HG03095 (cell line): ENCODE measurements at regions not wholly inside any gene's neighbourhood (a gene's known extent, or its start where the extent isn't known, plus 50 kb on each side); places are given as distances from the start of the nearest gene placed in this dataset.
"Not testable (repeated sequence)": the region's sequence is repeated elsewhere in the genome, so short reads cannot be mapped to it uniquely, and the experiment has no call there.

Source experiments
- ATAC-seq: cut with Tn5 transposase; IDR thresholded peaks from one replicate; pipeline ENCODE4 v1.9.1; 2021; ENCODE audit warnings: moderate library complexity; ENCODE audit not compliant: unreplicated experiment

DNA sequence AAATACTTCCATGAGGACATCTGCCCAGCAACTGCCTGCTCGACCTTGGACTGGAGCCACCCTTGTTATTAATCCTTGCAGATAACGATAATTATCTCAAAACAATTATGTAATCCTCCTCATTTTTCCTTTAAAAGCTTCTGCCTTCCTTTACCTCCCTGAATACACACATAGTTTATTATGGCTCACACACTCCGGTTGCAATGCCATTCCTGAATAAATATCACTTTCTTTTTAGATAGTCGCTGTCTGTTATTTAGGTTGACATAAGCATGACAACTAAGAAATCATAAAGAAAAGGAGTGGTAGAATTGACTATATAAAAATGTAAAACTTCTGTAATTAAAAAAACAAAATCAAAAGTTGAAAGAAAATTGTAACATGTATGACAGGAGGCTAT, 64.8 kb downstream of the B4GALT7 start:
- not testable (repeated sequence) for ATAC-seq

DNA sequence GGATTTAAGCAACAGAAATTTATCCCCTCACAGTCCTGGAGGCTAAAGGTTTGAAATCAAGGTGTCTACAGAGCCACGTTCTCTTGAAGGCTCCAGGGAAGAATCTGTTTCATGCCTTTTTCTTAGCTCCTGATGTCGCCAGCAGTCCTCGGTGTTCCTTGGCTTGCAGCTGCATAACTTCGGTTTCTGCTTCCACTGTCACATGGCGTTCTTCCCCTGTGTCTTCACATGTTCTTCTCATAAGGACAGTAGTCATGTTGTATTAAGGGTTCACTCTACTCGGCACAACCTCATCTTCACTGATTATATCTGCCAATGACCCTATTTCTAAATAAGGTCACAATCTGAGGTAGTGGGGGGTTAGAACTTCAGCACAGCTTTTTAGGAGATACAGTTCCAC, 65.2 kb downstream of the B4GALT7 start:
- not testable (repeated sequence) for ATAC-seq

DNA sequence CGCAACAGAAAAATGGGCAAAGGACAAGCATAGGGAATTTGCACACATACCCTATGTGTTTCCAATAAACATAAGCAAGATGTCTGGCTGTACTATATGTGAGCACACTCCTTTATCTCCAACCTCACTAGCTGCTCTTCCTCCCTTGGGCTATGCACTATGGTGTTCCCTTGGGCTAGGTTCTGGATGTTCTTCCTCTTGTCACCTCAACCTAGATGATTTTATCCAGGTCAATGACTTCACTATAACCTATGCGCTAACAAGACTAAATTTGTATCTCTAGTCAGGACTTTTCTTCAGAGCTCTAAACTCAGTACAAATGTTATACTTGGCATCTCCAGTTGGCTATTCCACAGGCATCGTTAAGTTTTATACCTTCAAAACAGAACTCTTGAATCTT, 66.0 kb downstream of the B4GALT7 start:
- ATAC-seq: not testable (repeated sequence)

DNA sequence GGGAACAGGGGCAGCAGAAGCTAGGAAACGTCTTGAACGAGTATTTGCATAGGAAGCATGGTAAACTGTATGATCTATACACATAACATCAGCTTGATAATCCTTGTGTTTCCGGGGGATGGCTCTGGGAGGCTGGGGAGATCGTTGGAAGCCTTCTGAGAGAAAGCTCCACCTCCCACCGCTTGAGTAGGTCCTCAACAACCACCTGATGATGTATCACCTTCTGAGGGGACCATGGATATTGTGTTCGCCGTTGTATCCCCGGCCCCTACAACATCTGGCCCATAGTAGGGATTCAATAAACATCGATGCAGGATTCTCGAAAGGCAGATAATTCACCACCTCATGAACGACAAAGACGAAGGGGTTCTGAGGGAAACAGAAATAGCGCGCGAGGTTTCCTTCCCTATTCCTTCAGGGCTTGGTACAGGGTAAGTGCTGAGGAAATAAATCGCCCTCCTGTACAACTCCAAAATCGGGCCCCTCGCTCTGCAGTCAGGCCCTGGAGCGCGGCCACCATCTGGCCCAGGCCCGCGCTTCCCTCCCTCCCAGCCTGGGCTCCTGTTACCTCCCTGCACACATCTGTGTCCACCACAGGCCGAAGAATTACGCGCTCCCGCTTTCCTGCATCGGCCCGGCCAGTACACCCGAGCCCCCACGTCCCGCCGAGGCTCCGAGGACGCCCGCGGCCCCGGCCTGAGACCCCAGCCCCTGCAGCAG, 71.3 kb downstream of the B4GALT7 start:
- ATAC-seq: peak; percentile 15

DNA sequence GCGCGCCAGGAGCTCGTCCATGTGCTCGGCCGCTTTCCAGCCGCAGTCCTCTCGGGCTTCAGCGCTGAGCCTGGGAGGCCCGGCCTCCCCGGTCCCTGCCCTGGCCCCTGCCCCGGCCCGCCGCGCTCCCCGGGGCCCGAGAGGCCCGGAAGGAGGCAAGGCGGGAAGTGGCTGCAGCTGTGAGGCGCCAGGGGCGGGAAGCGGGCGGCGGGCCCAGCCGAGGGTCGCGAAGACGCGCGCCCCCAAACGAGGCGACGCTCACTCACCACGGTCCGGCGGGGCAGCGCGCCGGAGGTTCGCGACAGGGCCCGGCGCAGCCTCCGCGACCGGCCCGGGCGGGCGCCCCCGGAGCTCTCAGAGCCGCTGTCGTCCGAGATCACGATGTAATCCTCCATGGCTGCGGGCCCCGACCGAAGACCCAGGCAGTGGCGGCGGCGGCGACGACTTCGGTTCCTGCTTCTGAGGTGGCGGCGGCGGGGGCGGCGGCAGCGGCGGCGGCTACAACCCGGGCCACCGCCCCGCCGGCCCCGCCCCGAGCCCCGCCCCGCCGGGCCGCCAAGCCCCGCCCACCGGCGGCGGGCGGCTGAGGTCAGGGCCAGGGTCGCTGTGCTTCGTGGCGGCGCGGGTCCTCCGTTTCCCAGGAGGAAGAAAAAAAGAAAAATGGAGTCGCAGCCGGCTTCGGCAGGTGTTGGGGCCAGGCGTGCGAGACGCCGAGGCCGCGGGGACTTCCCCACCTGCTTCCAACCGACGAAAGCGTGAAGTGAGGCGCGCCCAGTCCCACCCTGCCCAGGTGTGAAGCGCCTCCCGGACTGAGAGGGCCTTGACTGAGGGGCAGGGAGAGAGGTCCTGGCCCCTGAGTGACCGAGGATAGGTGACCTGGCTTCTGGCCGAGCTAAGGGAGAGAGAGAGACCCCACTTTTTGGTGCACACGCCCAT, 72.1 kb downstream of the B4GALT7 start:
- ATAC-seq: peak; percentile 72
